NOMO-1 treated with dmso at 0.1 percent for 144 hours (cell line): ENCODE measurements at regions not wholly inside any gene's neighbourhood (a gene's known extent, or its start where the extent isn't known, plus 50 kb on each side); places are given as distances from the start of the nearest gene placed in this dataset.

Experiments
- DNase-seq: peaks from one replicate; lab custom pipeline; 2025; ENCODE audit not compliant: unreplicated experiment; lab: John Stamatoyannopoulos, UW

DNA sequence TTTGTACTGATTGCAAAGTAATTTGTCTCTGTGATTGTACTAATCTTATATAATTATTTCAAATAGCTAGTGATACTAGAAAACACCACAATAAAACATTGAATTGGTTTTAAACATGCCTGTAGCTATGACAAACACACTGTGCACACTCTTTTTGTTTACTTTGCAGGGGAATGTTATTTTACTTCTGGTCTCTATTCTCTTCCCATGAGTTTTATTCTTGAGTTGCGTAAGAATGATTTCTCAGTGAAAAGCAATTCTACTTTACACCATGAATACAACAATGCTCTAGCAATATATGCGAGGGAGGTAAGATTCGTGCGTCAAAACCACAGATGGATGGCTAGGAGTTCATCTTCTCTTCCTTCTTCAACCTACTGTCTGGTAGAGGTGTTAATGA is 68.4 kb upstream of the PHACTR1 start:
- DNase-seq = no peak

GRCh38 chr6:12649325-12649724 is 67.2 kb upstream of the PHACTR1 start:
- DNase-seq = no peak

- DNase-seq = no peak
These were observed 63.1 kb upstream of the PHACTR1 start for GRCh38 chr6:12653486-12653885.

GRCh38 chr6:12654107-12654506 is 62.5 kb upstream of the PHACTR1 start:
- DNase-seq = no peak

DNA sequence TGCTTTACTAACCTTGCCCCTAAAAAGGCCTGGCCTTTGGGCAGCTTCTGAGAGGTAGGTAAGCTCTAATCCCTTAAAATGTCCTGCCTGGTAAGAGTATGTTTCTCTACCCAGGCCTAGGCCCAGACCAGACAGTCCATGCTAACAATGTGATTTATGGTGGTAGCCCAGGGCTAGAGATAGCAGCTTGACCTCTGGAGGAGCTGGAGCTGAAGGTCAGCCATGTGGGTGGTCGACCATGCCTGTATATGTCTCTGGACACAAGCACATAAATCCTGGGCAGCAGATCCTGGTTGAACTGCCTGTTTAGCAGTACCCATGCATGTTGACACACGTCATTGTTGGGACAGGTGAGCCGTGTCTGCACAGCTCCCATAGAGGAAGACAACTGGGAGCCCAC is 62.1 kb upstream of the PHACTR1 start:
- no peak for DNase-seq

DNA sequence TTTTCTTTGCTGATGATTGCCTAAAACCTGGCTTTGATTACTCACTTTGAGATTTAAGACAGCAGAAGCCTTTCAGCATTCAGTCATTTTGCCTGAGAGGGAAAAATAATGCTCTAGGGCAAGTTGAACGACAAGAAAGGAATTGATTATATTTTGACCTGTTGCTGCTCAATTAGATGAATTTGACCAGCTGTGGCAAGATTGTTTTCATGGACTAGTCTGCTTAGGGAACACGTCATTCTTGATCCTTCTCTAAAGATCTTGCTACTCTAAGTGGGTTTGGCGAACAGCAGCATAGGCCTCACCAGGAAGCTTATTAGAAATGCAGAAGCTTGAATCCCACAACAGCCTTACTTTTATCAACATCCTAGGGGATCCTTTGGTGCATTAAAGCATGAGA is 59.7 kb upstream of the PHACTR1 start:
- DNase-seq = no peak

- DNase-seq = no peak
These were observed 58.7 kb upstream of the PHACTR1 start for GRCh38 chr6:12657884-12658283.

DNA sequence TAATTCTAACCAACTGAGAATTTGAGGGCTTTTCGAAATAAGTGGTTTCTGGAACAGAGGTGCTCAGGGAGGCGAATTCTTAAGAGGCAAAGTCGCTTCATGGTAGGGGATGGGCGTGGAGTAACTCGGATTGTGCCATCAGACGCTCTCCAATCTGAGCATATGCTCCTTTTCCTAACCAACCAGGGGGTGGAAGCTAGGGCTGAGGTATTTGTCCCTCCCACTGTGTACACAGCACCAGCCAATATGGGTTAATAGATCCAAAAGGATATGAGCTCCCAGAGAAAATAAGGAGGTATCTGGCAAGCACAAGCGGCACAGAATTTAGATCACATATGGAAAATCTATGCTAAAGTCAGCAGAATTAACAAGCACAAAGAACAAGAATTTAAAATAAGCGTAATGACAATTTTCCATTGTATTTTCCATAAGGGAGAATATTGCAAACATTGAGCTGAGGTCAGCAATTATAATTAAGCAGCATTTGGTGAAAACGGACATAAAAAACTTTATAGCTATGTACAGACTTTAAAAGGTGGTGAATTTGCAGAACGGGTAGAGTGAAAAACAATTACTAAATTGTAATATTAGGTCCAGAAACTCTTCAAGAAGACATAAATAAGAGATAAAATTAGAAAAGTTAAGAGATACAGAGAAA is 55.0 kb upstream of the PHACTR1 start:
- DNase-seq = no peak
